CD14-positive monocyte (primary cell): ENCODE measurements at regions not wholly inside any gene's neighbourhood (a gene's known extent, or its start where the extent isn't known, plus 50 kb on each side); places are given as distances from the start of the nearest gene placed in this dataset.

Experiments
- DNase-seq, 3 donors: peaks; one replicate each; pipeline ENCODE4 v3.0.0-alpha.2; 2011 to 2022
- H2AFZ ChIP-seq: 2 replicates; pipeline ENCODE4 v1.6.0; 2012; ENCODE audit warnings: mild to moderate bottlenecking, low read depth, low read length, inconsistent platforms; ENCODE audit not compliant: insufficient read depth, poor library complexity, severe bottlenecking
- H3K27ac ChIP-seq, 2 donors: 1 replicate in 1 of 2; 2 replicates in 1 of 2; pipeline ENCODE4 v1.5.1; 2012 to 2013; ENCODE audit warnings: low read length in 2 of 2, control low read depth in 1 of 2, inconsistent platforms in 1 of 2, low read depth in 1 of 2, mild to moderate bottlenecking in 1 of 2
- H3K27me3 ChIP-seq, 2 donors: one replicate each; pipeline versions ENCODE4 v1.6.0 to v1.6.1; 2011 to 2013; ENCODE audit warnings: low read length in 2 of 2; ENCODE audit not compliant: control insufficient read depth in 2 of 2, insufficient read depth in 2 of 2
- H3K36me3 ChIP-seq, 2 donors: replicated peaks in 1 of 2; 1 replicate in 1 of 2; 2 replicates in 1 of 2; pipeline versions ENCODE4 v1.5.1 to v1.6.1; 2012 to 2013; ENCODE audit warnings: low read length in 2 of 2, control low read depth in 1 of 2, inconsistent platforms in 1 of 2, mild to moderate bottlenecking in 1 of 2; ENCODE audit not compliant: insufficient read depth in 2 of 2, control insufficient read depth in 1 of 2
- H3K4me1 ChIP-seq, 2 donors: 1 replicate in 1 of 2; 2 replicates in 1 of 2; pipeline versions ENCODE4 v1.5.1 to v1.6.1; 2012 to 2013; ENCODE audit warnings: low read length in 2 of 2, control low read depth in 1 of 2, inconsistent platforms in 1 of 2, mild to moderate bottlenecking in 1 of 2, moderate library complexity in 1 of 2; ENCODE audit not compliant: insufficient read depth in 2 of 2, control insufficient read depth in 1 of 2
- H3K4me2 ChIP-seq: replicated peaks from 2 replicates; pipeline ENCODE3; 2012; ENCODE audit warnings: low read length, moderate library complexity, mild to moderate bottlenecking; ENCODE audit not compliant: poor library complexity, severe bottlenecking; ENCODE audit errors: extremely low read depth
- H3K4me3 ChIP-seq, 3 experiments: fragments of 200-600 bp in 1 of 3; sonication (generic) in 1 of 3; replicated peaks in 1 of 3; 1 replicate in 2 of 3; 2 replicates in 1 of 3; pipeline ENCODE4 v1.5.1; 2011 to 2013; ENCODE audit warnings: low read length in 3 of 3, mild to moderate bottlenecking in 3 of 3, control low read depth in 2 of 3, low read depth in 2 of 3, inconsistent platforms in 1 of 3, moderate library complexity in 1 of 3
- H3K79me2 ChIP-seq: 2 replicates; pipeline ENCODE4 v1.6.0; 2012; ENCODE audit warnings: mild to moderate bottlenecking, control low read depth, inconsistent platforms, low read length, moderate library complexity; ENCODE audit not compliant: insufficient read depth
- H3K9ac ChIP-seq: 2 replicates; pipeline ENCODE4 v1.6.0; 2017; ENCODE audit warnings: low read length, mild to moderate bottlenecking; ENCODE audit not compliant: insufficient read depth, poor library complexity, severe bottlenecking
- H3K9me3 ChIP-seq, 2 donors: replicated peaks in 1 of 2; 1 replicate in 1 of 2; 2 replicates in 1 of 2; pipeline versions ENCODE4 v1.5.1 to v1.6.1; 2012 to 2013; ENCODE audit warnings: low read length in 2 of 2, control low read depth in 1 of 2; ENCODE audit not compliant: control insufficient read depth in 1 of 2, insufficient read depth in 1 of 2
- H4K20me1 ChIP-seq: 2 replicates; pipeline ENCODE4 v1.6.0; 2012; ENCODE audit warnings: mild to moderate bottlenecking, low read length, control low read depth, moderate library complexity; ENCODE audit not compliant: insufficient read depth
- H3K27ac Mint-ChIP-seq, 7 donors: one replicate each; pipeline ENCODE4 v1.8.0; 2020; ENCODE audit warnings: mild to moderate bottlenecking in 7 of 7, mixed read lengths in 7 of 7, moderate library complexity in 6 of 7, inconsistent platforms in 2 of 7
- H3K27me3 Mint-ChIP-seq, 3 donors: one replicate each; pipeline ENCODE4 v1.8.0; 2021 to 2022; ENCODE audit warnings: low read depth in 3 of 3, mild to moderate bottlenecking in 3 of 3, mixed read lengths in 3 of 3, moderate library complexity in 3 of 3, inconsistent platforms in 1 of 3
- H3K36me3 Mint-ChIP-seq, 2 donors: one replicate each; pipeline ENCODE4 v1.8.0; 2020; ENCODE audit warnings: mixed read lengths in 2 of 2, inconsistent platforms in 1 of 2, mild to moderate bottlenecking in 1 of 2
- H3K4me1 Mint-ChIP-seq: one replicate; pipeline ENCODE4 v1.8.0; 2020; ENCODE audit warnings: mild to moderate bottlenecking, mixed read lengths
- H3K4me3 Mint-ChIP-seq, 2 donors: one replicate each; pipeline ENCODE4 v1.8.0; 2020; ENCODE audit warnings: mild to moderate bottlenecking in 2 of 2, mixed read lengths in 2 of 2, moderate library complexity in 1 of 2
- H3K9me3 Mint-ChIP-seq, 7 donors: one replicate each; pipeline ENCODE4 v1.8.0; 2020 to 2022; ENCODE audit warnings: mixed read lengths in 7 of 7, mild to moderate bottlenecking in 6 of 7, moderate library complexity in 6 of 7, inconsistent platforms in 2 of 7
- WGBS: methylation state at CpG from one replicate; pipeline ENCODE4 v1.1.5; 2013; ENCODE audit warnings: missing lambda C conversion rate; ENCODE audit not compliant: insufficient coverage; 5-methylcytosine and 5-hydroxymethylcytosine counted together
- intact Hi-C, 2 donors: fragments of 100-400 bp; cut with micrococcal nuclease; formaldehyde crosslinking; loops; one replicate each; pipeline versions ENCODE4 v1.15.0 to v1.15.1; 2023
- TF ChIP-seq, protein P1 (sequence below): fragments of 200-600 bp; IDR thresholded peaks from one replicate; pipeline ENCODE4 v1.8.0; 2022; ENCODE audit warnings: antibody characterized with exemption, mild to moderate bottlenecking

- Histone ChIP-seq H3K9ac (no peak overlapping the region), H4K20me1 (no peaks in the 10 kb centered on the region), H3K4me3 (no peak overlapping the region), H3K27ac (no peak overlapping the region), H3K4me2 (no peak overlapping the region), H3K79me2 (no peaks in the 10 kb centered on the region), H3K4me1 (no peaks in the 10 kb centered on the region), H3K27me3 (no peaks in the 10 kb centered on the region), H2AFZ (no peak overlapping the region), H3K36me3 (no peaks in the 10 kb centered on the region), H3K9me3 (no peaks in the 10 kb centered on the region)
- Mint-ChIP-seq H3K9me3 (peaks cover 0 to 3% (median 0%) of the 10 kb centered on the region in 7 donors), H3K36me3 (no peaks in the 10 kb centered on the region), H3K27me3 (no peaks in the 10 kb centered on the region), H3K4me1 (no peaks in the 10 kb centered on the region), H3K27ac (no peak overlapping the region), H3K4me3 (no peak overlapping the region)
- intact Hi-C loops, result no loop called here
- TF ChIP-seq, protein P1, sequence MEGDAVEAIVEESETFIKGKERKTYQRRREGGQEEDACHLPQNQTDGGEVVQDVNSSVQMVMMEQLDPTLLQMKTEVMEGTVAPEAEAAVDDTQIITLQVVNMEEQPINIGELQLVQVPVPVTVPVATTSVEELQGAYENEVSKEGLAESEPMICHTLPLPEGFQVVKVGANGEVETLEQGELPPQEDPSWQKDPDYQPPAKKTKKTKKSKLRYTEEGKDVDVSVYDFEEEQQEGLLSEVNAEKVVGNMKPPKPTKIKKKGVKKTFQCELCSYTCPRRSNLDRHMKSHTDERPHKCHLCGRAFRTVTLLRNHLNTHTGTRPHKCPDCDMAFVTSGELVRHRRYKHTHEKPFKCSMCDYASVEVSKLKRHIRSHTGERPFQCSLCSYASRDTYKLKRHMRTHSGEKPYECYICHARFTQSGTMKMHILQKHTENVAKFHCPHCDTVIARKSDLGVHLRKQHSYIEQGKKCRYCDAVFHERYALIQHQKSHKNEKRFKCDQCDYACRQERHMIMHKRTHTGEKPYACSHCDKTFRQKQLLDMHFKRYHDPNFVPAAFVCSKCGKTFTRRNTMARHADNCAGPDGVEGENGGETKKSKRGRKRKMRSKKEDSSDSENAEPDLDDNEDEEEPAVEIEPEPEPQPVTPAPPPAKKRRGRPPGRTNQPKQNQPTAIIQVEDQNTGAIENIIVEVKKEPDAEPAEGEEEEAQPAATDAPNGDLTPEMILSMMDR, result no peak
- DNase-seq, result no peak
- no CpG with 5 or more reads among the region's 3 CpGs for WGBS
These were observed 832.1 kb upstream of the INTU start for GRCh38 chr4:126800575-126801141.

GRCh38 chr4:126807132-126807531 lies 825.6 kb upstream of the INTU start:
- Histone ChIP-seq H3K4me2 (no peak overlapping the region), H3K79me2 (no peaks in the 10 kb centered on the region), H3K9ac (no peak overlapping the region), H2AFZ (no peak overlapping the region), H3K36me3 (no peaks in the 10 kb centered on the region), H3K27me3 (no peaks in the 10 kb centered on the region), H3K9me3 (no peaks in the 10 kb centered on the region), H3K4me3 (no peak overlapping the region), H3K4me1 (no peaks in the 10 kb centered on the region), H3K27ac (no peak overlapping the region), H4K20me1 (no peaks in the 10 kb centered on the region)
- no peaks in the 10 kb centered on the region for H3K27me3 Mint-ChIP-seq
- TF ChIP-seq, protein P1, result no peak
- intact Hi-C loops, result no loop called here
- DNase-seq, result no peak
- no peak overlapping the region for H3K27ac Mint-ChIP-seq
- H3K4me3 Mint-ChIP-seq, result no peak overlapping the region
- peaks cover 0 to 3% (median 0%) of the 10 kb centered on the region in 7 donors for H3K9me3 Mint-ChIP-seq
- no peaks in the 10 kb centered on the region for H3K4me1 Mint-ChIP-seq
- WGBS, result 67% methylated on average over 1 of the region's 1 CpG
- H3K36me3 Mint-ChIP-seq, result no peaks in the 10 kb centered on the region
